RCC 7860 (cell line): ENCODE measurements at regions not wholly inside any gene's neighbourhood (a gene's known extent, or its start where the extent isn't known, plus 50 kb on each side); places are given as distances from the start of the nearest gene placed in this dataset.
"Not testable (repeated sequence)": the region's sequence is repeated elsewhere in the genome, so short reads cannot be mapped to it uniquely, and the experiment has no call there.

Experiments
- DNase-seq: peaks from one replicate; pipeline ENCODE4 v3.0.0-alpha.2; 2015; ENCODE audit warnings: low spot score
- FAIRE-seq: peaks from 2 replicates; lab custom pipeline; 2012; peaks lifted over from hg19 to GRCh38; lab: Jason Lieb, UNC

DNA sequence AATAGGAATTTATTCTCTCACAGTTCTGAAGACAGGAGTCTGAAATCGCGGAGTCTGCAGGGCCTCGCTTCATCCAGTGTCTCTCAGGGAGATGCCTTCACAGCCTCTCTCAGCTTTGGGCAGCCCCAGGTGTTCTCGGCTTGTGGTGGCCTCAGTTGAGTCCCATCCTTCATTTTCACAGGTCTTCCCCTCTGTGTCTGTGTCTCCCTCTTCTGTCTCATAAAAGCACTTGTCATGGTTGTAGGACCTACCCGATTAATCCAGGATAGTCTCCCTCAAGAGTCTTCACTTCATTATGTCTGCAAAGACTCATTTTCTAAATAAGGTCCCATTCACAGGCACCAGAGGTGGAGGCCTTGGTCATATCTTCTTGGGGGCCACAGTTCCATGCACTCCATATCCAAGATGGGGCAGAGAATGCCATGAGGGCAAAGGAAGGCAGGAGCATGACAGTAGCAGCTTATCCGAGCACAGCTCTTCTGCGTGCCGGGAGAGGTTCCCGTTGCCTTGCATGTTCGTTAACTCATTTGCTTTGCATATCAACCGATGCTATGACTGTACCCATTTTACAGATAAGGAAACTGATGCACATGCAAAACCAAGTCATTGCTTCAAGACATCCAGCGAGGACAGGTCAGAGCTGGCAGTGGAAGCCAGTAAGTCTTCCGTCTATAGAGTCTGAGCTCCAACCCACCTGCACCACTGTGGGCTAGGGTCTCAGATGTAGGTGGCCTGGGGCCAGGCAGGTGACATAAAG, 363.8 kb upstream of the SULF2 start:
- DNase-seq = no peak
- no peak for FAIRE-seq

DNA sequence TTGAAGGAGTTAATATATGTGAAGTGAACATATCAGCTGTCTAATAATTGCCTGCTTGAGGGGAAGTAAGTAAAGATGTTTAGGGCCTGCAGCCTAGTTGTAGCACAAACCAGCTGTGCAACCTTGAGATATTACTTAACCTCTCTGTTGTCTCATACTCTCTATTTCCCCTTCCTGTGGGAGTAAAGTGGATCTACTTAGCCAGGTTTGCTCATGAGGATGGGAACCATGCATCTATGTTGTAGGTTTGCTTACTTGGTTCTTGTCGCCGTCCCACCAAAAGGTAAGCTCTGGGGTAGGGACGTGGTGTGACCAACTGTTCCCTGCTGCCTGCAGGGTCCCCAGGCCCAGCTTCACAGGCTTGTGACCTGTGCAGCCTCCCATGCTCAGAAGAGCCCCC, 362.7 kb upstream of the SULF2 start:
- no peak for DNase-seq
- no peak for FAIRE-seq

- FAIRE-seq (no peak), DNase-seq (no peak)
Observed at GRCh38 chr20:48147311-48147710, 362.0 kb upstream of the SULF2 start.

DNA sequence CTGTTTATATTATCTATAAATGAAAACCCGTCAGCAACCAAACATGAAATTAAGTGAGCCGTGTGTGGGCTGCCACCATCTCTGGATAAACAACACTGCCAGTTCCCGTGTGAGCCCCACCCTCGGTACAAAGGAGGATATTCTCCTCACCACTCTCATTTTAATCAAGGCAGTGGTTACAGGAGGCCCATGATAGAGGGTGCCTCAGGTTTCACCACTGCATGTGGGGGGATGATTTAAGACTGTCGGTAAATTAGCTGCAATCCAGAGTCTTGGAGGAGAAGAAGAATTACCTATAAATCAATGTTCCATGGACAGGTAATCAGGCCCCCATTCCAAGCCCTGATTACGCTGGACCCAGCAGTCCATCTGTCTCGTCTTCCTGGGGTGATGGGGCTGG, 361.6 kb upstream of the SULF2 start:
- no peak for DNase-seq
- no peak for FAIRE-seq

- no peak for FAIRE-seq
- no peak for DNase-seq
Observed at GRCh38 chr20:48146308-48146707, 361.0 kb upstream of the SULF2 start.

- DNase-seq (no peak), FAIRE-seq (no peak)
Observed at GRCh38 chr20:48143435-48144081, 358.3 kb upstream of the SULF2 start.

DNA sequence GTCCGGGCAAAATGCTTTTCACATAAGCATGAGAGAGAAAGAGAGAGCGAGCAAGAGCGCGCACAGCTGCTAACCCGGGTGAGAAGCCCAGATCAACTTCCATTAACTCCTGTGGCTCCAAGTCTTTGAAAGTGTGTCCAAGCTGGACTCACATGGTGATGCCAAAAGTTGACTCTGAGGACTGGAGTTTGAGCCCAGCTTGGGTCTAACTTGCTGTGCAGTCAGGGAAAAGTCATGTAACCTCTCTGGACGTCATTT, 357.2 kb upstream of the SULF2 start:
- no peak for FAIRE-seq
- DNase-seq = no peak

- FAIRE-seq (no peak), DNase-seq (no peak)
Observed at GRCh38 chr20:48141660-48142515, 356.6 kb upstream of the SULF2 start.

GRCh38 chr20:48139262-48140041, 354.2 kb upstream of the SULF2 start:
- DNase-seq = no peak
- FAIRE-seq = no peak

GRCh38 chr20:48132834-48133233, 347.6 kb upstream of the SULF2 start:
- no peak for DNase-seq
- no peak for FAIRE-seq

- DNase-seq (no peak), FAIRE-seq (no peak)
Observed at GRCh38 chr20:48131581-48131980, 346.3 kb upstream of the SULF2 start.

GRCh38 chr20:48129345-48129942, 344.2 kb upstream of the SULF2 start:
- no peak for DNase-seq
- FAIRE-seq = no peak

GRCh38 chr20:48128436-48128835, 343.2 kb upstream of the SULF2 start:
- FAIRE-seq (no peak), DNase-seq (no peak)

DNA sequence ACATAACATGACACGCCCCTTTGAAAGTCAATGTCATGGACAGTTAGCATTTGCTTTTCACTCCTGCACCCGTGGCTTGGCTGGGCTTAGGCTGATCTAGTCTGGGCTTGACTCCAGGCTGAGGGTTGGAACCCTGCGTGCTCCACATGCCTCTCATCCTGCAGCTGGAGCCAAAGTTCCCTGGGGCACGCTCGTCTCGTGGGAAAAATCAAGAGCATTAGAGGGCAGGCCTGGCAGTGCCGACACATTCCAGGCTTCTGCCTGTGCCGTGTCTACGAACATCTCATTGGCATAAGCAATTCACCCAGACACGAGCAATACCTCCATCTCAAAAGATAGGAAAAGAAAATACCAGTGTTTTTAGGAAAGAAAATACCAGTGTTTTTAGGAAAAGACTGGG, 342.7 kb upstream of the SULF2 start:
- DNase-seq, FAIRE-seq: not testable (repeated sequence)

DNA sequence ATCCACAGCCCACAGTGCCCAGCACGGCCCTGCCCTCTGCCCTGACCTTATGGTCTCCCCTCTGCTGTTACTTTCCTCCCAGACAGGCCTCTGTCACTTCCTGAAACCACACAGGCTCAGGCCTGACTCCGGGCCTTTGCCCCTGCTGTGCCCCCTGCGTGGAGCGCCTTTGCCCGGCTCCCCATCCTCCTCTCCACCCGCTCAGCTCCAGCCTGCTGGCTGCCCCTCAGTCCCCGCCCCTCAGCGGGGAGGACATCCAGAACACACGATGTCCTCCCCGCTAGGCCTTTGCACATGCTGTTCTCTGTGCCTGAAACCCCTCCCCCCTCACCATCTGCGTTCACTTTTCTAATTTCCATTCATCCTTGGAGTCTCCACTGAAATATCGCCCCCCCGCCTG, 341.9 kb upstream of the SULF2 start:
- FAIRE-seq, DNase-seq: not testable (repeated sequence)

DNA sequence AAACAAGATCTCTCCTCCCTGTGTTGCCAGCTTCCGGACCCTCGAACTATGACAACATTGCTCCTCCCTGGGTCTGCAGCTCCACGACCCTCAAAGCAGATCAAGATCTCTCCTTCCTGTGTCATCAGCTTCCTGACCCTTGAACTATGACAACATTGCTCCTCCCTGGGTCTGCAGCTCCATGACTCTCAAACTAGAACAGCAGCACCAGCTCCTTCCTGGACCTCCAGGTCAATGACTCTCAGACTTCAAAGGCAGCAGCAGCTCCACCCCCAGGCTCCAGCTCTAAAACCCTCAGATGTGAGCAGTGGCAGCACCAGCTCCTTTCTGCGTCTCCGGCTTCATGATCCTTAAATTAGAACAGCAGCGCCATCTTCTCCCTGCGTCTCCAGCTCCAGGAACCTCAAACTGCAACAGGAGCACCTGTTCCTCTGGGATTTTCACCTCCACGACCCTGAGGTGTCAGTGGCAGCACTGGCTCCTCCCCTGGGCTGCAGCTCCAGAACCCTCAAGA, 341.0 kb upstream of the SULF2 start:
- FAIRE-seq = no peak
- no peak for DNase-seq

GRCh38 chr20:48124960-48125359, 339.7 kb upstream of the SULF2 start:
- DNase-seq (no peak), FAIRE-seq (no peak)

DNA sequence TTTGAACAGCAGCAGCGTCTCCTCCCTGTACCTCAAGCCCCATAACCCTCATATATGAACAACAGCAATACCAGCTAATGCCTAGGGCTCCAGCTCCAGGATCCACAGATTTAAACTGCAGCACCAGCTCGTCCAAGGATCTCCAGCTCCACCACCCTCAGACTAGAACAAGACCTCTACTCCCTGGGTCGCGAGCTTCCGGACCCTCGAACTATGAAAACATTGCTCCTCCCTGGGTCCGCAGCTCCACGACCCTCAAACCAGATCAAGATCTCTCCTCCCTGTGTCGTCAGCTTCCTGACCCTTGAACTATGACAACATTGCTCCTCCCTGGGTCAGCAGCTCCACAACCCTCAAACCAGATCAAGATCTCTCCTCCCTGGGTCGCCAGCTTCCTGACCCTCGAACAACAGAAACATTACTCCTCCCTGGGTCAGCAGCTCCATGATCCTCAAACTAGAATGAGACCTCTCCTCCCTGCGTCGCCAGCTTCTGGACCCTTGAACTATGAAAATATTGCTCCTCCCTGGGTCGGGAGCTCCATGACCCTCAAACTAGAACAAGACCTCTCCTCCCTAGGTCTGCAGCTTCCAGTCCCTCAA, 339.0 kb upstream of the SULF2 start:
- no peak for FAIRE-seq

DNA sequence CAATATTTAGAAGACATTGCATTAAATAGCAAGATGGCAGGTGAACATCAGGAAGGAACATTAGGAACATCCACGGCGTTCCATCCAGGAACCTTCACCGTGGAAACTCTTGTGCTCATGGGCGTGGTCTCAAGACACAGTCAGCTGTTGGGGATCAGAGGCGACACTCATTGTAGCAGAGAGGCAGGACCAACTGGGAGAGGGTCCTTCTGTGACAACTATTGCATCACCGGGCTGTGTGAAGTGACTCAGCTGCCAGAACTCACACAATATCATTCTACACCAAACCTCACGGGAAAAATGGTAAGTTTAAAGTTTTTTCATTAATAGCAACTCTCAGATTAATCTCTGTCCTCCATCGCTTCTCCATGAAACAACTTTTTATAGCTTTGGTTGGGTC, 334.8 kb upstream of the SULF2 start:
- no peak for FAIRE-seq

More for the DNA sequence above, 339.0 kb upstream of the SULF2 start:
- DNase-seq = no peak

DNA sequence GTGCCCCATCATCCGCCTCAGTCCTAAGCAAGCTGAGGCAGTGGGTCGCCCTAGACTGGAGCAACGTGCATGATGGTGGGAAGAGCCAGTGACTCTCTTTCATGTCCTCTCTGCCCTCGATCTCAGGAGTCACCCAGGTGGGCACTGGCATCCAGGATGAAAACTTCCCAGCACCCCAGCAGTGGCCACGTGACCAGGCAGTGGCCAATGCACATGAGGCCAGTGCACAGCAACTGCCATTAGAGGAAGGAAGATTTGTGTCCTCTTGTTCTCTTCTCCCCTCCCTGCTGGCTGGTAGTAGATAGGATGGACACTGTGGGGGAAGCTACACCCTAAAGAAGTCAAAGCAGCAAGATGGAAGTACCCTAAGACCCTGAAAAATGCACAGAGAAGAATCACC, 334.1 kb upstream of the SULF2 start:
- not testable (repeated sequence) for FAIRE-seq, DNase-seq

More for the DNA sequence above, 334.8 kb upstream of the SULF2 start:
- no peak for DNase-seq
